ENCODE measurements at regions not wholly inside any gene's neighbourhood (a gene's known extent, or its start where the extent isn't known, plus 50 kb on each side); places are given as distances from the start of the nearest gene placed in this dataset.

- TF ChIP-seq POLR2AphosphoS2 (IDR thresholded peaks at IDR 0.05; ENCODE audit: low read depth, low read length): no peak
- TF ChIP-seq CBX5 (IDR thresholded peaks at IDR 0.05; ENCODE audit: low read depth): no peak
These were observed 354.9 kb downstream of the DIRAS2 start for GRCh38 chr9:90287567-90288274.
